ENCODE measurements at regions not wholly inside any gene's neighbourhood (a gene's known extent, or its start where the extent isn't known, plus 50 kb on each side); places are given as distances from the start of the nearest gene placed in this dataset.
"Not testable (repeated sequence)": the region's sequence is repeated elsewhere in the genome, so short reads cannot be mapped to it uniquely, and the experiment has no call there.

DNA sequence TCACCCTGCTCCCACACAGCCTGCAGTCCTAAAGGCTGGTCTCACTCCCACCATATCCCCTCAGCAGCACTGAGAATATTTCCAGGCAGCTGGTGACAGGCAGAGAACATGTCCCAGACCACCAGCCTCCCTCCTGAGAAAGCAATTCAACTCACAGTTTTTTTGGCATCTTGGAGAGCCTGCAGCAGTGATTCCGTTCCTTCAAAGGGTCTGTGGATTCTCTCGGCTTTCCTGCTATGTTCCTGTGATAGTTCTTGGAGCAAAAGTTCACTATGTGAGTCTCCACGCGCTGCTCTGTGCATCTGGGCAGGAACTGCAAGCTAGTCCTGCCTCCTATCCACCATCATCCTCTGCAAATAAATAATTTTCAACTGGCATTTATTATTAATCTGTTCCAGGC, 448.3 kb upstream of the HSF2 start:
- DNase-seq: no peak

DNA sequence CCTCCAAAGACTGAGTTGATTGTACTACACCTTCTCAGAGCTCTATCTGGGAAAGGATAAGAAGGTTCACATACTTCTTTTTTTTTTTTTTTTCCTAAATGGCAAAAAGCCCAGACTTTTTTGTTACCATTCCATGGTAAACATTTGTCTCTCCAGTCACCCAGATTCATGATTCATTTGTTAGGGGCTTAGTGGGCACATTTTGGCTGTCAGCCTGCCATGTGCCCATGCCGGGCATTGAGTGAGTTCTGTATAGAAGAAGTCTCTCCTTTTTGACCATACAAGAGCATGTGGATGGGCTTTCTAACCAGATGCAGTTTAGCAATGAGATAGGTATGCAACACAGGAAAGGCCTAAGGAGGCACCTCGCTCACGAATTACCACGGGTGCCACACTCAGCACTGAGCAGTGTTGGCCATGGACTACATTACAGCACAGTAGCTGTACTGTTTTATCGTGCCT, 447.5 kb upstream of the HSF2 start:
- no peak for DNase-seq

DNA sequence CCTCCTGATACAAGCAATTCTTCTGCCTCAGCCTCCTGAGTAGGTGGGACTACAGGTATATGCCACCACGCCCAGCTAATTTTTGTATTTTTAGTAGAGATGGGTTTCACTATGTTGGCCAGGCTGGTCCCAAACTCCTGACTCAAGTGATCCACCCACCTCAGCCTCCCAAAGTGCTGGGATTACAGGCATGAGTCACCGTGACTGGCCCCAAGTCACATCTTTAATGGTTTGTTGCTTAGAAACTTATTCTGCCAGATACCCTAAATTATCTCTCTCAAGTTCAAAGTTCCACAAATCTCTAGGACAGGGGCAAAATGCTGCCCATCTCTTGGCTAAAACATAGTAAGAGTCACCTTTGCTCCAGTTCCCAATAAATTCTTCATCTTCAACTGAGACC, 444.1 kb upstream of the HSF2 start:
- DNase-seq: not testable (repeated sequence)

GRCh38 chr6:121956782-121957181, 442.7 kb upstream of the HSF2 start:
- no peak for DNase-seq

DNA sequence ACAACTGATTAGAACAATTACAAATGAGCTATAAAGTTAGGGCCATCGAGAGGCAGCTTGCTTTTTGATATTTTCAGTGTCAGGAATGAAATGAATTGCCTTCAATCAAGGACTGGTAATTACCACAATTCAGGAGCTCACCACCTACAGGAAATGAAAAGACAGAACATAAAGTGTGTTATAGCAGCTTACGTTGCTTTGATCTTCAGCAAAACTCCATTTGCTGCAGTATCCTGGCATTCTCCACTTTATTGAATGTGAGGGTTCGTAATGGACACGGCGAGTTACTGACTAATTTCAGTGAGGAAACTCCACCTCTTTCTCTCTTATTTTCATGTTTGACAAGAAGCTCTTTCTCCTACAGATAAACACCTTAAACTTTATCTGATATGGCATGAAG, 440.0 kb upstream of the HSF2 start:
- DNase-seq: no peak

DNA sequence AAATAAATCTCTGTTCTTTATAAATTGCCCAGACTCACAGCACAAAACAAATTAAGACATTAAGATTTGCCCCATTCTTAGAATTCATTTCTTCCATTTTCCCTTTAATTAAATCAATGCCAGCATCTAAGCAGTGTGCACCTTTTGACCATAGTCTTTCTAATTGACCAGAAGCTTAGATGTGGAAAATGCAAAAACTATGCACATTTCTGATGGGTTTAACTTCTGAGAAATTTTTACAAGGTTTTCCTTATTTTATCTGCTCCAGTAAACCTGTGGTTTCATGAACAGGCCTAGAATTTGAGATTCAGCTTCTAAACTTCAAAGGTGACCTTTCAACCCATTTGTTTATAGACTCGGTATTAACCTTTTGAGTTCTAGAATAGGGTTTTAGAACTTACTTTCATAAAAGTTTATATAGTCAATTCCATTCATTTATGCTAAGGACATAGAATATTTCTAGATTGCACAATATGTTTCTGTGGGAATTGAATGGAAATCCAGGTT, 437.8 kb upstream of the HSF2 start:
- no peak for DNase-seq

DNA sequence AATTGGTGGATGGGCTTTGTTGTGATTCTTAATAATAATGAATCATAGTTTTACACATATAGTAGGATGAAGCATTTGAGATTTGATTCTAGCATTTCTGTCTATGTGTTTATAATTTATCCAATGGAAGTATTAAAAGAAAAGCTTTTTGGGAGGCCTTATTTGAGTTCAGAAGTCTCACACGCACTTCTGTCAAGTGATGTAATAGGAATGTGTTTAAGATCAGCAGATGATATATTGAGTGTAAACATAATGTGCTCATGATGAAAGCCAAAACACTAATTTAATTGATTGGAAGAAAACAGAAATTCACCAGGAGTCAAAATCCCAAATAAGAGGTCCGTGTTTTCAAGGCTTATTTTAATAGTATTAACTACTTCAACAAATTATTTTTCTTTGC, 435.6 kb upstream of the HSF2 start:
- DNase-seq: no peak

DNA sequence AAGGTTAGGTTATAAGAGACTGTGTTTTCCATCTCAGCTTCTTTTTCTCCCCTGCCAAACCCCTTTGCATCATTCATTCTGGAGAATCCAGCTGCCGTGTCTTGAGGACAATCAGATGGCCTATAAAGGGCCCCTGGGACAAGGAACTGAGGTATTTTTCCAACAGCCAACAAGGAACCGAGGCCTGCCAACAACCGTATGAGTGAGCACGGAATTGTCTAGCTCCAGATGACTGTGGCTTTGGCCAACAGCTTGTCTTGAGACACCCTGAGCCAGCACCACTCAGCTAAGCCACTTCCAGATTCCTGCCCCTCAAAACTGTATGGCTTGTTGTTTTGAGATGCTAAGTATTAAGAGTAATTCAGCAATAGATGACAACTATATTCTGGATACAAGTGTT, 433.7 kb upstream of the HSF2 start:
- no peak for DNase-seq

- DNase-seq: no peak
Observed at GRCh38 chr6:121967631-121968030, 431.8 kb upstream of the HSF2 start.

DNA sequence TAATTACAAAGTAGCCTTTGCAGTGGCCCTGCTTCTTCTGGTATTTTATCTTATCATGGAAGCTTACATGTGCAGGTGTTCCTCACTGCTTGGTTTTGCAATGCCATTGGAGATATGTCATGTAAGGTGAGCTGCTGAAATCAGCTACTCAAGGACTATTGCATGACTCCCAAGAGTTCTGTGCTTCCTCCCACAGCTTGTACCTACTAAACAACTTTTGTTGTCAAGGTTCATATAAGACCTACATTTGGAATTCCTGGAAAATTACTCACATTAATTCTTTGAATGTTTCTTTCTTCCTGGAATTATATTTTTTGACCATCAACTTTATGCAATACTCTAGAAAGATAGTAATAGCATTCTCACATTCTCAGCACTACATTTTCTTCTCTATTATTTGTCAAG, 427.5 kb upstream of the HSF2 start:
- no peak for DNase-seq

GRCh38 chr6:121984956-121985355, 414.5 kb upstream of the HSF2 start:
- DNase-seq: no peak

DNA sequence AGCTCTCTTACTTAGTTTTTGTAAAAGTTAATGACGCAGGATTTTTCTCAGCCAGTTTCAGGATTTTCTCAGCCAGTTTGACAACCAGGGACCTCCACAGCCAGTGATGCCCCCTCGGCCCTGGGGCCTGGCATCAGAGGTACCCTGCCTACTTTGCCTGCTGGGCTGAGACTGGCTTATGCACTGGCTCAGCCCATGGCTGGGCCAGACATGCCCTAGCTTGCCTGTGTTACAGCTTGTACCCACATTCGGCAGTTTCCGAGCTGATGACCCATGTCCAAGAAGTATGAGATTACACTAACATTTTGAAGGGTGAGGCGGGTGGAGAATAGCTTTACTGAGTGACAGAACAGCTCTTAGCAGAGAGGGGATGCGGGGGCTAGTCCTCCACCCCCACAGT, 406.1 kb upstream of the HSF2 start:
- DNase-seq: no peak

GRCh38 chr6:121994919-121995318, 404.5 kb upstream of the HSF2 start:
- no peak for DNase-seq

GRCh38 chr6:121998631-121999030, 400.8 kb upstream of the HSF2 start:
- no peak for DNase-seq

- no peak for DNase-seq
Observed at GRCh38 chr6:121999456-122000065, 399.9 kb upstream of the HSF2 start.

GRCh38 chr6:122005661-122006060, 393.8 kb upstream of the HSF2 start:
- no peak for DNase-seq

DNA sequence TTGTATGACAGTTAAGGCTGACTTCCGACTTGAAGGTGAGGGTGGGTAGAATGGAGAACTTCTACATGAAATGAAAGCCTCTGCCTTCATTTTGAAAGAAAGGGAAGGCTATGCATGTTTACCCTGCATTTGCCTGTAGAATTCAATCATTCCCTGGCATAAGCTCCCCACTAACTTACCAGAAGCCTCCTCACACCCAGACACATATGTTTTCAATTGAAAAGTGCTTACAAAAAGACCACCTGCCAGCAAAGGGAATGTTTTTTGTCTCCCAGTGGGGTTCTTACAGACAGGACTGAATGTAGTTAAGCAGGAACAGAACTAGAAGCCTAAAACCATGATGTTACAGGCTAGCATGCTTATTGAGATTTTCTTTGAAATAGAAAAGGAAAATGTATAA, 392.1 kb upstream of the HSF2 start:
- no peak for DNase-seq

DNA sequence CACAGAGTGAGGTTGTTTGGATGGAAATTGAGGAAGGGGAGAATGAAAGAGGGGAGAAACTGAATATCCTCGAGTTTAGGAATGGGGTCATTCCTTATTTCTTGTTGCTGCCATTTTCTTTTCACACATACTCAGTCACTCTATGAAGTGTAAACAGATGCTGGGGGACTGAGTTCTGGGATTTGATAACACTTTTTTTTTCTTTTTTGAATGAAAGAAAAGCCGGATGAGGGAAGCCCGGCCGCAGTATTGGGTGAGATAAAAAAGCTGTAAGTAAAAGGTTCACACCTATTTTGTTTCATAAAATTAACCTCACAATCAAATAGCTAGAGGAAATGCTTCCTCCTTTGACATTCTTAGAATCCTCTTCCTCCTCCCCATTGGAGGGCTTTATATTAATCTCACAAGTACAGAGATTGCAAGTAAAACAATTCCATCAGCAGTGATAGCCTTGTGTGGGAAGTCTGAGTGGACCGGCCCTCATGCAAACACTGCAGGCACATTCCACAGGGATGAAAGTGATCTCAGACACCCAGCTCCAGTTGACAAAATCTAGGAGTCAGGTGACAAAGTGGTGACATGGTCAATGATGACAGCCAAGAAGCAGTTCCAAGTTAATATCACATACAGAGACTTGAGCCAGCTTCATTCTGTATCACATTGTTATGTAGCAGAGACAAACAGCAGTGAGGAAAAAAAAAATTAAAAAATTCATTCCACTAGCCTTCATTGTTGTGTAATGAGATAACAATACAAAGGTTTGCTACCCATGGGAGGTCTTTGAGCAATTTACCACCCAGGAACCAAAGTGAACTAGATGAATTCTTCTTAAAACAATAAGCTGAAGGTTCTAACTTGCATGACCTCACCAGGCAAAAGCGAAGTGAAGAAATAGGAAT, 391.1 kb upstream of the HSF2 start:
- DNase-seq: no peak

- DNase-seq: no peak
Observed at GRCh38 chr6:122009000-122009350, 390.5 kb upstream of the HSF2 start.

GRCh38 chr6:122012578-122012977, 386.9 kb upstream of the HSF2 start:
- DNase-seq: no peak

DNA sequence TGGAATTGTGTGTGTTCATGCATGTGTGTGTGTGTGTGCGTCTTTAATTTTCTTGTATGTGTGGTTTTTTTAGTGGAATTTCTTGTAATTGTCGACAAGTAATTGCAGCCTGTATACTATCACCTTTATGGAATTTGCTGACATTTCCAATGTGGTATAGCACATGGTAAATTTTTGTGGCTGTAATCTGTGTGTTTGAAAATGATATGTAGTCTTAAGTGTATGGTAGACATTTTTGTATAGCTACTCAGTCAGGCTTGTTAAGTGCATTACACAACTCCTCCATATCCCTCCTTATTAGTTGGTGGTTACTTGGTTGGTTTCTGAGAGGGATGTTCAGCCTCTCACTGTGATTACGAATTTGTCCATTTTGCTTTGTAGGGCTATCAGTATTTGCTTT, 384.5 kb upstream of the HSF2 start:
- no peak for DNase-seq

- no peak for DNase-seq
Observed at GRCh38 chr6:122020588-122021264, 378.7 kb upstream of the HSF2 start.

- no peak for DNase-seq
Observed at GRCh38 chr6:122025104-122025503, 374.3 kb upstream of the HSF2 start.
